ENCODE measurements at regions not wholly inside any gene's neighbourhood (a gene's known extent, or its start where the extent isn't known, plus 50 kb on each side); places are given as distances from the start of the nearest gene placed in this dataset.

DNA sequence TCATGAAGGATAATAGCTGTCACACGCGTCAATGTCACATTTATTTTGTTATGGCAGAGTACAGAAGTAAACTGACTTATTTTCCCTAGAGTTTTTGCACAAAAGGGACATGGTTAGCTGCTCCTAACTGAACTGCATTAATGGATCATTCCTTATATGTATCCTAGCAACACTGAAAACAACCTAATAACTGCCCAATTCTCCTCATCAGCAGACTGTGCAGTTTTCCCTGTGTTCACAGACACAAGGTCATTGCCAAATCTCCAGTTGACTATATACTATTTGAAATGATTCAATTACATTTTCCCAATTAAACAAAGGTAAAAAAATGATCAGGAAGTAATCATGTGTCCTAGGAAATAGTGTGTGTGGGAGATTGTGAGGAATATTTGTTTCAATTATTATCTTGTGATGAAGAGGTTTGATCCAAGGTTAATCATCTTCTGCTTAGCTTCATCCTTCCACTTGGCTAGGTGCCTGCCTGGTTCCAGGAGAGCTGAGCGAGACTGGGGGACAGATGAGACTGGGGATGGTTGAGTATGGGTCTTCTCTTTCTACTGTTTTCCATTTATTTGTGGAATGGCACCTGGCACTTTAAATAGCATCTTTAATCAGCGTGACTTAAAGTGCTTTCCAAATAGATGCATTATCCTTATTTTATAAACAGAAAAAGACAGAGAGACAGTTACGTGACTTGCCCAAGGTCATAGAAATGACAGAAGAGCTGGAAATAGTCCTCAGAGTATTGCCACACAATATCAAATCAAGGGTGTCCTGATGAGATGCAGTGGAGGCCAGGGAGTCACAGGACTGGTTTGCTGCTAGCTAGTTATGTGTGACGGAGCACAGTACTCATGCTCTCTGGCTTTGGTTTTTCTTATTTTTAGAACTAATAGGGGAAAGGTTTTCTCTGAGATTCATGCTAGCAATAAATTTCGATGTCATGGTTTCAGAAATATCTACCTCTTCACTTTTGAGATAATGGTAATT, 335.6 kb downstream of the PIK3C3 start:
- Histone ChIP-seq H3K36me3 (no peaks in the 10 kb centered on the region), H3K9me3 (peaks cover 0 to 6% (median 0%) of the 10 kb centered on the region in 8 donors), H3K4me1 (no peaks in the 10 kb centered on the region), H3K27me3 (replicated peaks in 1 of 7) (no peaks in the 10 kb centered on the region), H3K4me3 (no peak overlapping the region), H3K27ac (no peak overlapping the region)
- intact Hi-C loops (cut with DNase I; ENCODE audit: low total_unique reads) = loop anchor here (10.0 kb wide), 1 partner anchor 1284 kb away; no protein-coding TSS in a partner anchor
- TF ChIP-seq, protein P1, sequence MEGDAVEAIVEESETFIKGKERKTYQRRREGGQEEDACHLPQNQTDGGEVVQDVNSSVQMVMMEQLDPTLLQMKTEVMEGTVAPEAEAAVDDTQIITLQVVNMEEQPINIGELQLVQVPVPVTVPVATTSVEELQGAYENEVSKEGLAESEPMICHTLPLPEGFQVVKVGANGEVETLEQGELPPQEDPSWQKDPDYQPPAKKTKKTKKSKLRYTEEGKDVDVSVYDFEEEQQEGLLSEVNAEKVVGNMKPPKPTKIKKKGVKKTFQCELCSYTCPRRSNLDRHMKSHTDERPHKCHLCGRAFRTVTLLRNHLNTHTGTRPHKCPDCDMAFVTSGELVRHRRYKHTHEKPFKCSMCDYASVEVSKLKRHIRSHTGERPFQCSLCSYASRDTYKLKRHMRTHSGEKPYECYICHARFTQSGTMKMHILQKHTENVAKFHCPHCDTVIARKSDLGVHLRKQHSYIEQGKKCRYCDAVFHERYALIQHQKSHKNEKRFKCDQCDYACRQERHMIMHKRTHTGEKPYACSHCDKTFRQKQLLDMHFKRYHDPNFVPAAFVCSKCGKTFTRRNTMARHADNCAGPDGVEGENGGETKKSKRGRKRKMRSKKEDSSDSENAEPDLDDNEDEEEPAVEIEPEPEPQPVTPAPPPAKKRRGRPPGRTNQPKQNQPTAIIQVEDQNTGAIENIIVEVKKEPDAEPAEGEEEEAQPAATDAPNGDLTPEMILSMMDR (IDR thresholded peaks at IDR 0.05 in 8 of 11, conservative IDR thresholded peaks at IDR 0.05 in 3 of 11) = no peak
- no peak for TF ChIP-seq POLR2A (IDR thresholded peaks at IDR 0.05)
- no peak for TF ChIP-seq POLR2AphosphoS5 (IDR thresholded peaks at IDR 0.05)
- no peak for DNase-seq
- WGBS, 5 donors = 64 to 83% (median 67%) methylated on average over 7 of the region's 7 CpGs

DNA sequence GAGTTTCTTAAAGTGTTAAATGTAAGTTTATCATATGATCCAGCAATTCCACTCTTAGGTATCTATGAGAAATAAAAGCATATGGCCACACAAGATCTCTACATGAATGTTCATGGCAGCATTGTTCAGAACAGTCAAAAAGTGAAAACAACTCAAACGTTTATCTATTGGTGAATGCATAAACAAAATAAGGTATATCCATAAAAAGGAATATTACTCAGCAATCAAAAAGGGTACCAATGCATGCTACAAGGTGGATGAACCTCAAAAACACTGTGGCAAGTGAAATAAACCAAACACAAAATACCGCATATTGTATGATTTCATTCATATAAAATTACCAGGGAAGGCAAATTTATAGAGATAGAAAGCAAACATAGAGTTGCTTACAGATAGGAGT, 337.6 kb downstream of the PIK3C3 start:
- Histone ChIP-seq H3K9me3 (peaks cover 0 to 6% (median 0%) of the 10 kb centered on the region in 8 donors), H3K36me3 (no peaks in the 10 kb centered on the region), H3K27ac (no peak overlapping the region), H3K27me3 (replicated peaks in 1 of 7) (no peaks in the 10 kb centered on the region), H3K4me1 (no peaks in the 10 kb centered on the region), H3K4me3 (no peak overlapping the region)
- DNase-seq = no peak
- 79 to 91% (median 85%) methylated on average over 2 of the region's 2 CpGs for WGBS, 5 donors
- intact Hi-C loops (cut with DNase I; ENCODE audit: low total_unique reads) = loop anchor here (10.0 kb wide), 1 partner anchor 1282 kb away; no protein-coding TSS in a partner anchor
- TF ChIP-seq POLR2A (IDR thresholded peaks at IDR 0.05) (no peak), POLR2AphosphoS5 (IDR thresholded peaks at IDR 0.05) (no peak)
- TF ChIP-seq, protein P1 (IDR thresholded peaks at IDR 0.05 in 8 of 11, conservative IDR thresholded peaks at IDR 0.05 in 3 of 11) = no peak

DNA sequence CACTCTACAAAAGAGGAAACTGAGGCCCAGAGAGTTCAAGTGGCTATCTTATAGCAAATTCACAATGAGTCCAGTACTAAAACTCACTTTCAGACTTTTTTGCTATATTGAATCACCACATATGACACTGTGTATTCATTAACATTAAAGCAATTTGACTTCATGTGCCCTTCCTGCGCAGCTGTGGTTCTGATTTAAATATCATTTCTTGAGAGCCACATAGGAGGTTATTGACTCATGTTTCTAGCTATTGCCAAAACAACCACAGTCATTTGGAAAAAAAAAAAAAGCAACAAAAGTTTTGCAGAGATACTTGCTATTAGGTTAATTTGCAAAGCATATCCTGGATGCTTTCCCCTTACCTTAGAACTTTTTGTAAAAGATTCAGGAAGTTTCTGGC, 341.2 kb downstream of the PIK3C3 start:
- peaks cover 0 to 3% (median 0%) of the 10 kb centered on the region in 7 donors for H3K27me3 ChIP-seq (replicated peaks in 1 of 7)
- H3K4me3 ChIP-seq = no peak overlapping the region
- H3K4me1 ChIP-seq = peaks cover 0 to 4% (median 0%) of the 10 kb centered on the region in 6 donors
- no peak overlapping the region for H3K27ac ChIP-seq
- DNase-seq = no peak
- H3K9me3 ChIP-seq = peaks cover 0 to 6% (median 0%) of the 10 kb centered on the region in 8 donors
- intact Hi-C loops (cut with DNase I; ENCODE audit: low total_unique reads) = loop anchor here (10.0 kb wide), 1 partner anchor 1279 kb away; no protein-coding TSS in a partner anchor
- TF ChIP-seq POLR2A (IDR thresholded peaks at IDR 0.05) = no peak
- 88 to 95% (median 92%) methylated on average over 1 of the region's 1 CpG for WGBS, 5 donors
- no peaks in the 10 kb centered on the region for H3K36me3 ChIP-seq

DNA sequence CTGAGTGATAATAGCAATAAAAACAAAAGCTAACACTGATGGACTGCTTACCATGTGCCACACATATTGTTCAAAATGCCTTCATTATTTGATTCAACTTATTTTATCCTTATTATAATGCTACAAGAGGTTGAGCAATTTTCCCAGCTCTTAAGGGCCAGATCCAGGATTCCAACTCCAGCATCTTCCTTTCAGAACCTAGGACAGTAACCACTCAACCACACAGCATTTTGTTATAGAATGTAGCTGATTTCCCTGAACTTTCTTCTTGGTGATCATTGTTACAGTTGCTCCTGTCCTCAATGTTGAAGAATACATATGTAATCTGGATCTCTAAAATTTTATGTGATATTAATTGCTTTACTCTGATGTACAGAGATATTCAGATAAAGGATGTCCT, 341.7 kb downstream of the PIK3C3 start:
- no peaks in the 10 kb centered on the region for H3K36me3 ChIP-seq
- H3K9me3 ChIP-seq = peaks cover 0 to 6% (median 0%) of the 10 kb centered on the region in 8 donors
- peaks cover 0 to 3% (median 0%) of the 10 kb centered on the region in 7 donors for H3K27me3 ChIP-seq (replicated peaks in 1 of 7)
- peaks cover 0 to 4% (median 0%) of the 10 kb centered on the region in 6 donors for H3K4me1 ChIP-seq
- no peak overlapping the region for H3K4me3 ChIP-seq
- TF ChIP-seq, protein P1 (IDR thresholded peaks at IDR 0.05 in 8 of 11, conservative IDR thresholded peaks at IDR 0.05 in 3 of 11) = no peak
- no peak for TF ChIP-seq POLR2A (IDR thresholded peaks at IDR 0.05)
- DNase-seq = no peak
- no peak overlapping the region for H3K27ac ChIP-seq
- intact Hi-C loops (cut with DNase I; ENCODE audit: low total_unique reads) = loop anchor here (10.0 kb wide), 1 partner anchor 1278 kb away; no protein-coding TSS in a partner anchor

Measured in spleen (tissue), 11 donors.